HUES6 (cell line): ENCODE measurements at regions not wholly inside any gene's neighbourhood (a gene's known extent, or its start where the extent isn't known, plus 50 kb on each side); places are given as distances from the start of the nearest gene placed in this dataset.
"Not testable (repeated sequence)": the region's sequence is repeated elsewhere in the genome, so short reads cannot be mapped to it uniquely, and the experiment has no call there.

Experiments used
- H3K27ac ChIP-seq: 2 replicates; pipeline ENCODE4 v1.7.0; 2013; ENCODE audit warnings: low read depth, mild to moderate bottlenecking, low read length, inconsistent platforms
- H3K27me3 ChIP-seq: 2 replicates; pipeline ENCODE4 v1.6.1; 2013; ENCODE audit warnings: low read length; ENCODE audit not compliant: control insufficient read depth, insufficient read depth
- H3K36me3 ChIP-seq: 2 replicates; pipeline ENCODE4 v1.6.1; 2013; ENCODE audit warnings: low read length; ENCODE audit not compliant: control insufficient read depth, insufficient read depth
- H3K4me1 ChIP-seq: 2 replicates; pipeline ENCODE4 v1.6.1; 2013; ENCODE audit warnings: low read length; ENCODE audit not compliant: control insufficient read depth, insufficient read depth
- H3K4me3 ChIP-seq: 2 replicates; pipeline ENCODE4 v1.5.1; 2013; ENCODE audit warnings: low read depth, low read length
- H3K9ac ChIP-seq: one replicate; pipeline ENCODE4 v1.6.1; 2013; ENCODE audit warnings: mild to moderate bottlenecking, low read length
- H3K9me3 ChIP-seq: 2 replicates; pipeline ENCODE4 v1.6.1; 2013; ENCODE audit warnings: low read depth, low read length; ENCODE audit not compliant: control insufficient read depth, insufficient read depth

DNA sequence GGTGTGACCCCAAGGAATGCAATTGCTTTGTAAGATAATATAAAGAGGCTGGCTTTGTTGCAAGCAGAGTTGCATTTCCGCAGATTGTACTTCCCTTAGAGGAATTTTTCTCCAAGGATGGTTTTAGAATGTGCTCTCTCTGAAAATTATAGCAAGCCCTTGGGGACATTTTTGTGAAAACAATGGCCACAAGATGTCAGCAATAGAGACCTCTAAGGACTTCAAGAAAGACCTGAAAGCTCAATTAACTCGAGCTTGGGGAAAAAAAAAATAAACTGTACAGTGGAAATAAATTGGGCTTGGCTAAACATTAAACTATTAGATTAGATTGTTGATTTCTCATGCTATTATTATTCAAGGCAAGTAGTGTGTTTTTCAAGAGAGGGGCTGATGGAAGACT, 81.3 kb upstream of the KYNU start:
- H3K36me3 ChIP-seq, result no peaks in the 10 kb centered on the region
- no peaks in the 10 kb centered on the region for H3K4me1 ChIP-seq
- no peaks in the 10 kb centered on the region; the same call in 1 of the 2 replicates for H3K9me3 ChIP-seq
- no peak overlapping the region for H3K9ac ChIP-seq
- H3K27me3 ChIP-seq, result no peaks in the 10 kb centered on the region
- H3K4me3 ChIP-seq, result no peak overlapping the region
- no peak overlapping the region for H3K27ac ChIP-seq

GRCh38 chr2:142794850-142795249, 82.6 kb upstream of the KYNU start:
- Histone ChIP-seq H3K27me3 (no peaks in the 10 kb centered on the region), H3K4me1 (no peaks in the 10 kb centered on the region), H3K9me3 (no peaks in the 10 kb centered on the region; the same call in 1 of the 2 replicates), H3K9ac (no peak overlapping the region), H3K4me3 (no peak overlapping the region), H3K36me3 (no peaks in the 10 kb centered on the region), H3K27ac (no peak overlapping the region)

DNA sequence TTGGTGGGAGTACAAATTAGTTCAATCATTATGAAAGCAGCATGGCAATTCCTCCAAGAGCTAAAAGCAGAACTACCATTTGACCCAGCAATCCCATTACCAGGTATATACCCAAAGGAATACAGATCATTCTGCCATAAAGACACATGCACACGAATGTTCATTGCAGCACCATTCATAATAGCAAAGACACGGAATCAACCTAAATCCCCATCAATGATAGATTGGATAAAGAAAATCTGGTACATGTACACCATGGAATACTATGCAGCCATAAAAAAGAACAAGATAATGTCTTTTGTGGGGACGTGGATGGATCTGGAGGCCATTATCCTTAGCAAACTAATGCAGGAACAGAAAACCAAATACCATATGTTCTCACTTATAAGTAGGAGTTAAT, 85.1 kb upstream of the KYNU start:
- not testable (repeated sequence) for H3K9me3 ChIP-seq, H3K27ac ChIP-seq, H3K9ac ChIP-seq, H3K4me3 ChIP-seq, H3K27me3 ChIP-seq, H3K4me1 ChIP-seq, H3K36me3 ChIP-seq

DNA sequence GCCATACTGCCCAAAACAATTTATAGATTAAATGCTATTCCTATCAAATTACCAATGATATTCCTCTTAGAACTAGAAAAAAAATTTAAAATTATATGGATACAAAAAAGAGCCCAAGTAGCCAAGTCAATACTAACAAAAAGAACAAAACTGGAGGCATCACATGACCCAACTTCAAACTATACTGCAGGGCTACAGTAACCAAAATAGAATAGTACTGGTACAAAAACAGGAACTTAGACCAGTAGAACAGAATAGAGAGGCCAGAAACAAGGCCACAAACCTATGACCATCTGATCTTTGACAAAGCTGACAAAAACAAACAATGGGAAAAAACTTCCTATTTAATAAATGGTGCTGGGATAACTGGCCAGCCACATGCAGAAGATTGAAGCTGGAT, 86.1 kb upstream of the KYNU start:
- Histone ChIP-seq H3K4me3 (no peak overlapping the region), H3K27me3 (no peaks in the 10 kb centered on the region), H3K27ac (no peak overlapping the region), H3K9me3 (no peaks in the 10 kb centered on the region; the same call in 1 of the 2 replicates), H3K4me1 (no peaks in the 10 kb centered on the region), H3K36me3 (no peaks in the 10 kb centered on the region), H3K9ac (no peak overlapping the region)

- Histone ChIP-seq H3K9me3 (no peaks in the 10 kb centered on the region), H3K4me3 (no peak overlapping the region), H3K27ac (no peak overlapping the region), H3K27me3 (no peaks in the 10 kb centered on the region), H3K4me1 (no peaks in the 10 kb centered on the region), H3K36me3 (no peaks in the 10 kb centered on the region), H3K9ac (no peak overlapping the region)
These were observed 90.4 kb upstream of the KYNU start for GRCh38 chr2:142786918-142787702.

DNA sequence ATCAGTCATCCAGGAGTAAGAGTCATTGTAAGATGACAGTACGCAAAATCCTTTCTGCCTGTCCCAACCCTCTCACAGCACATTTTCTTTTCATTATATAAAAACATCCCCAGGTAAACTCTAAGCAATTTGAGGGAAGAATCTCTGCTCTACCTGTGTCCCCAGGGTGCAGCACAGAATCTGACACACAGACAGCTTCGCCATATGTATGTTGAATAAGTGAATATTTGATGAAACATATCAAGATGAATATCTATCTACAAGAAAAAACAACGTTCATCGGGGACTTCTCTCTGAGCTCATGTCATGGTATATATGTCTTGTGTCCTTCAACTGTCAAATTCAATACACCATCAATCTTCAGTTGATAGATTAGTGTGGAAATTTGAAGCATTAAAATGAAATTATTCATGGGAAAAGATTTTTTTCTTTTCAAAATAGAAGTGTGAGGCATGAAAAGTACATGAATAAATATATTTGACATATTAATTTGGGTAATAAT, 94.5 kb upstream of the KYNU start:
- no peaks in the 10 kb centered on the region for H3K9me3 ChIP-seq
- no peaks in the 10 kb centered on the region for H3K27me3 ChIP-seq
- no peak overlapping the region for H3K4me3 ChIP-seq
- H3K27ac ChIP-seq, result no peak overlapping the region
- no peaks in the 10 kb centered on the region for H3K4me1 ChIP-seq
- no peak overlapping the region for H3K9ac ChIP-seq
- no peaks in the 10 kb centered on the region for H3K36me3 ChIP-seq

GRCh38 chr2:142781146-142781545, 96.3 kb upstream of the KYNU start:
- Histone ChIP-seq H3K4me3 (no peak overlapping the region), H3K27me3 (no peaks in the 10 kb centered on the region), H3K36me3 (no peaks in the 10 kb centered on the region), H3K27ac (no peak overlapping the region), H3K4me1 (no peaks in the 10 kb centered on the region), H3K9me3 (no peaks in the 10 kb centered on the region), H3K9ac (no peak overlapping the region)

- no peak overlapping the region for H3K4me3 ChIP-seq
- no peak overlapping the region for H3K9ac ChIP-seq
- no peak overlapping the region for H3K27ac ChIP-seq
- H3K36me3 ChIP-seq, result no peaks in the 10 kb centered on the region
- H3K27me3 ChIP-seq, result no peaks in the 10 kb centered on the region
- H3K4me1 ChIP-seq, result no peaks in the 10 kb centered on the region
- H3K9me3 ChIP-seq, result 0 out of 2 replicates have a peak, but pooled peaks cover under 1% of the 10 kb centered on the region
These were observed 99.2 kb upstream of the KYNU start for GRCh38 chr2:142778289-142778688.

DNA sequence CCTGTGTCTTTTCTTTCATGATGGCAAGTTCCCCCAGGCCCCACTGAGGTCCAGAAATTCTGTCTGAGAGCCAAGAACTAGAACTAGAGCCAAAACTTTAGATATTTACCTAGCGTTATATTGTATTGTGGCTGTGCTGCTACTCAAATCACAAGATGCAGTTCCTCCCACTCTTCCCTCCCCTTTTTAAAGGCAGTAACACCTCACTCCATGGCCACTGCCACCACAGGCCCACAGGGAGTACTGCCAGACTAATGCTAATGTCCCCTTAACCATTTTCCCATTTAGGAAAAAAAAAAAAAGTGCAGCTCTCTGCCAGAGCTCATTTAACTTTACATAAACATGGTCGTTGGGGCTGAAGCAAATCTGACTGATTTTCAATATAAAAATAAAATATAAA, 99.7 kb upstream of the KYNU start:
- no peak overlapping the region for H3K27ac ChIP-seq
- H3K36me3 ChIP-seq, result no peaks in the 10 kb centered on the region
- no peak overlapping the region for H3K9ac ChIP-seq
- 0 out of 2 replicates have a peak, but pooled peaks cover 3% of the 10 kb centered on the region for H3K9me3 ChIP-seq
- H3K4me1 ChIP-seq, result no peaks in the 10 kb centered on the region
- H3K27me3 ChIP-seq, result no peaks in the 10 kb centered on the region
- H3K4me3 ChIP-seq, result no peak overlapping the region

GRCh38 chr2:142769761-142770160, 107.7 kb upstream of the KYNU start:
- no peak overlapping the region for H3K4me3 ChIP-seq
- H3K27me3 ChIP-seq, result no peaks in the 10 kb centered on the region
- peaks cover 34% of the 10 kb centered on the region for H3K9me3 ChIP-seq
- H3K4me1 ChIP-seq, result no peaks in the 10 kb centered on the region
- no peak overlapping the region for H3K9ac ChIP-seq
- H3K27ac ChIP-seq, result no peak overlapping the region
- H3K36me3 ChIP-seq, result no peaks in the 10 kb centered on the region

DNA sequence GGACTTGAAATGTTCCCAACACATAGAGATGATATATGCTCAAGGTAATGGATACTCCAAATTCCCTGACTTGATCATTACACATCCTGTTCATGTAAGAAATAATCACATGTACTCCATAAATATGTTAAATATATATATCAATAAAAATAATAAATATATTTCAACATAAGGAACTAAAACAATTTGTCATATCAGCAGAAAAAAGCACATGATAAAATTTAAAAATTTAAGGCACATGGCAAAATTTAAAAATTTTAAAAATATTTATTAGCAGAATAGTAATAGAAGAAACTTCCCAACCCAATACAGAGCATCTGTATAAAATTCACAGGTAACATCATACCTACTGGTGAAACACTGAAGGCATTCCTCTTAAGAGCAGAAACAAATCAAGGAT, 109.6 kb upstream of the KYNU start:
- Histone ChIP-seq H3K36me3 (no peaks in the 10 kb centered on the region), H3K4me1 (no peaks in the 10 kb centered on the region), H3K9ac (no peak overlapping the region), H3K27ac (no peak overlapping the region), H3K9me3 (peaks cover 30% of the 10 kb centered on the region), H3K4me3 (no peak overlapping the region), H3K27me3 (no peaks in the 10 kb centered on the region)
